ENCODE measurements at regions not wholly inside any gene's neighbourhood (a gene's known extent, or its start where the extent isn't known, plus 50 kb on each side); places are given as distances from the start of the nearest gene placed in this dataset.
"Not testable (repeated sequence)": the region's sequence is repeated elsewhere in the genome, so short reads cannot be mapped to it uniquely, and the experiment has no call there.

DNA sequence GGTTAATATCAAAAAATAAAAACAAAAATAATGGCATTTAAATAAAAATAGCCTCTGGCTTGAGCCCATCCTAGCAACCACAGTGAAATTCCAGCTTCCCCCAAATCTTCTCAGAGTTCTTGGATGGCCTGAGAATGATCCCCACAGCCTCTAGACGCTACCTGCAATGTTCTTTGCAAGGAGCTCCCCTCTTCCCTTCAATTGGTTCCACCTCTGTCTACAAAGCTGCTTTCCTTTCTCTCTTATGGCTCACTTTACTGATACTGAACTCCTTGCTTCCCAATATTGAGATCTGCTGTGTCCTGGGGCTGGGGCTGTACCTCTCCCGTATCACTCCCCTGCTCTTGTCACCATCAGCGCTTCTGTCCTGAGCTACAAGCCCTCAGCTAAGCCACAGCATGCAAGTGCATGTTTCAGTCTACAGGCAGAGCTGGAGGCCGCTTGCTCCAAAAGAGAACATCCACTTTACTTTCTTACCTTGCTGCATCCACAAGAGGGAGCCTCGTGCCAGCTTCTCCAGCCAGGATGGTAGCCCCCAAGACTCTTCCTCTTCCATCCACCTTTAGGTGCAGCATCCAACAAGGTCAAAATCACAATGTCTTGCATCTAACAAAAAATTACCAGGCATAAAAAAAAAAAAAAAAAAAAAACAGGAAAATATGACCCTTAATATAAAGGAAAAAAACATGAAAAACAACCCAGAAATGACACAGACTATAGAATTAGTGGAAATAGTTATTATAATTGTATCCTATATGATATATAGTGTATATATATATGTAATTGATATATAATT lies 57.4 kb upstream of the PRSS3 start:
- ATAC-seq (ENCODE audit: low FRiP score in 2 of 2), result no peak
- WGBS, 2 donors, result 28 to 37% methylated on average over 5 of the region's 5 CpGs
- H3K27me3 ChIP-seq, result no peaks in the 10 kb centered on the region
- TF ChIP-seq POLR2AphosphoS5 (IDR thresholded peaks at IDR 0.05), result no peak
- no peak for TF ChIP-seq EP300 (IDR thresholded peaks at IDR 0.05)
- TF ChIP-seq, protein P1, sequence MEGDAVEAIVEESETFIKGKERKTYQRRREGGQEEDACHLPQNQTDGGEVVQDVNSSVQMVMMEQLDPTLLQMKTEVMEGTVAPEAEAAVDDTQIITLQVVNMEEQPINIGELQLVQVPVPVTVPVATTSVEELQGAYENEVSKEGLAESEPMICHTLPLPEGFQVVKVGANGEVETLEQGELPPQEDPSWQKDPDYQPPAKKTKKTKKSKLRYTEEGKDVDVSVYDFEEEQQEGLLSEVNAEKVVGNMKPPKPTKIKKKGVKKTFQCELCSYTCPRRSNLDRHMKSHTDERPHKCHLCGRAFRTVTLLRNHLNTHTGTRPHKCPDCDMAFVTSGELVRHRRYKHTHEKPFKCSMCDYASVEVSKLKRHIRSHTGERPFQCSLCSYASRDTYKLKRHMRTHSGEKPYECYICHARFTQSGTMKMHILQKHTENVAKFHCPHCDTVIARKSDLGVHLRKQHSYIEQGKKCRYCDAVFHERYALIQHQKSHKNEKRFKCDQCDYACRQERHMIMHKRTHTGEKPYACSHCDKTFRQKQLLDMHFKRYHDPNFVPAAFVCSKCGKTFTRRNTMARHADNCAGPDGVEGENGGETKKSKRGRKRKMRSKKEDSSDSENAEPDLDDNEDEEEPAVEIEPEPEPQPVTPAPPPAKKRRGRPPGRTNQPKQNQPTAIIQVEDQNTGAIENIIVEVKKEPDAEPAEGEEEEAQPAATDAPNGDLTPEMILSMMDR (IDR thresholded peaks at IDR 0.05), result peak in 5 of 6 experiments; percentile 17 to 38 (median 24)
- peaks cover 0 to 4% (median 0%) of the 10 kb centered on the region in 4 donors for H3K9me3 ChIP-seq
- DNase-seq, result peak in 1 of 2 donors; percentile 51
- no peaks in the 10 kb centered on the region for H3K36me3 ChIP-seq
- H3K4me1 ChIP-seq, result no peaks in the 10 kb centered on the region
- no peak overlapping the region for H3K27ac ChIP-seq
- H3K4me3 ChIP-seq, result no peak overlapping the region

DNA sequence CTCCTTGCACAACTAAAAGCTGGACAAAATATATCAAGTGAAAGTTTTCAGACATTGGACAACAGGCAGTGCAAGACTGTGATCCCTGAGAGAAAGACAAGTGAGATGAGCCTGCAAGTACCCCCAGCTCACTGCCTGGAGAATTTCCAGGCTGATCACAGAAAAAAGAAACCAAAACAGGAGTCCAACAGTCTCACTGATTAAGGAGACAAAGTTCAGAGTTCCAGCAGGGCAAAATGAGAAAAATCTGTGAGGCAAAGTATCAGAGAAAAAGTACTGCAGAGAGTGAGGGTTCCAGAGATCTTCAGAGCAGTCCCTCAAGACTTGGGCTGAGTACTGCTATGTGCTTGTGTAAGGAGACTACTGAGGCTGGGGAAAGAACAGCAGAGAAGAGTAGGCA lies 56.0 kb upstream of the PRSS3 start:
- Histone ChIP-seq H3K27me3 (no peaks in the 10 kb centered on the region), H3K4me1 (no peaks in the 10 kb centered on the region), H3K4me3 (no peak overlapping the region), H3K36me3 (no peaks in the 10 kb centered on the region), H3K9me3 (peaks cover 0 to 4% (median 0%) of the 10 kb centered on the region in 4 donors), H3K27ac (no peak overlapping the region)
- no peak for DNase-seq
- TF ChIP-seq EP300 (IDR thresholded peaks at IDR 0.05), result no peak
- no peak for TF ChIP-seq POLR2AphosphoS5 (IDR thresholded peaks at IDR 0.05)
- no peak for TF ChIP-seq POLR2A (IDR thresholded peaks at IDR 0.05)
- TF ChIP-seq, protein P1 (IDR thresholded peaks at IDR 0.05), result no peak
- ATAC-seq (ENCODE audit: low FRiP score in 2 of 2), result no peak

DNA sequence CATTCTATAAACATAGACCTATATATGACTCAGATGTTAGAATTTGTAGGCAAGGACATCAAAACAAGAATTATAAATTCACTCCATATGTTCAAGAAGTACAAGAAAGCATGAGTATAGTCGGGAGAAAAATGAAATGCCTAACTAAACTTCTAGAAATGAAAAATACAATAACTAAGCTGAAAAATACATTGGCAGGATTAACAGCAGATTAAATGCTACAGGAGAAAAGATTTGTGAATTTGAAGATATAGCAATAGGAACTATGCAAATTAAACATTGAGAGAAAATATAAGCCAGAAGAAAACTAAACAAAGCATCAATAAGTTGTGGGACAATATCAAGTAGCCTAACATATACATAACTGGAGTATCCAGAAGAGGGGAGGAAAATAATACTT lies 55.3 kb upstream of the PRSS3 start:
- Histone ChIP-seq H3K27ac (no peak overlapping the region), H3K4me1 (no peaks in the 10 kb centered on the region), H3K36me3 (no peaks in the 10 kb centered on the region), H3K4me3 (no peak overlapping the region), H3K27me3 (no peaks in the 10 kb centered on the region), H3K9me3 (peaks cover 0 to 4% (median 0%) of the 10 kb centered on the region in 4 donors)
- 89 to 95% methylated on average over 1 of the region's 1 CpG for WGBS, 2 donors
- no peak for DNase-seq
- no peak for TF ChIP-seq POLR2A (IDR thresholded peaks at IDR 0.05)
- TF ChIP-seq POLR2AphosphoS5 (IDR thresholded peaks at IDR 0.05), result no peak
- TF ChIP-seq, protein P1 (IDR thresholded peaks at IDR 0.05), result no peak
- TF ChIP-seq EP300 (IDR thresholded peaks at IDR 0.05), result no peak
- no peak for ATAC-seq (ENCODE audit: low FRiP score in 2 of 2)

DNA sequence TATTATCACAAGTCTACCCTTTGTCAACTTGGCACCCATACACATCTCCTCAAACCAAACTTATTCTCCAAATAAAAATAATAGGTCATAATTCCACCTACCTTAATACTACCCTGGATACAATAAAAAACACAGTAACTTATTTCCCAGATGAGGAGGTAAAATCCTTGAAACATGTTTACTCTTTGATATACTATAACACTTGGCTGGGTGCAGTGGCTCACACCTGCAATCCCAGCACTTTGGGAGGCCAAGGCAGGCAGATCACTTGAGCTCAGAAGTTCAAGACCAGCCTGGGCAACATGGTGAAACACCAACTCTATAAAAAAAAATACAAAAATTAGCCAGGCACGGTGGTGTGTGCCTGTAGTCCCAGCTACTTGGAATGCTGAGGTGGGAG lies 54.4 kb upstream of the PRSS3 start:
- ATAC-seq (ENCODE audit: low FRiP score in 2 of 2); H3K27me3 ChIP-seq; H3K9me3 ChIP-seq; H3K4me1 ChIP-seq; H3K4me3 ChIP-seq; H3K36me3 ChIP-seq; DNase-seq; H3K27ac ChIP-seq: not testable (repeated sequence)
- 65% methylated on average over 1 of the region's 1 CpG for WGBS, 2 donors

DNA sequence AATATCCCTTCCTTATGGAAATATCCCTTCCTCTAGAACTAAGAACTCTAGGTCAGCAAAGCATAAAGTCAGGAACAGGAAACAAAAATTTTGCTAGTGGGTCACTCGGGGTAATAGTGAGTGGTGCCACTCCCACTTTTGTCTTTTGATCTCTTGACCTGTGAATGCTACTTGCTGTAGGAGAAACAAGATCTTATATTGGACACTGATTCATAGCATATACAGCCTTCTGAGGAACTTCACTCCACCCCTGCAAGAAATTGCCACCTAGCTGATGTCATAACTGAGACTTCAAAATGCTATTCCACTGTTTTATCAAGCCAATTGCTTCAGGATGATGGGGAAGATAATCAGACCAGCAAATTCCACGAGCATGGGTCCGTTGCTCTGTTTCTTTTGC lies 53.3 kb upstream of the PRSS3 start:
- H3K27ac ChIP-seq, result no peak overlapping the region

More for the DNA sequence above, 53.3 kb upstream of the PRSS3 start:
- DNase-seq (no peak), ATAC-seq (ENCODE audit: low FRiP score in 2 of 2) (no peak)
- TF ChIP-seq EP300 (IDR thresholded peaks at IDR 0.05) (no peak), POLR2AphosphoS5 (IDR thresholded peaks at IDR 0.05) (no peak), POLR2A (IDR thresholded peaks at IDR 0.05) (no peak)
- TF ChIP-seq, protein P1 (IDR thresholded peaks at IDR 0.05), result no peak
- H3K4me1 ChIP-seq, result no peaks in the 10 kb centered on the region
- H3K36me3 ChIP-seq, result no peaks in the 10 kb centered on the region
- peaks cover 0 to 4% (median 0%) of the 10 kb centered on the region in 4 donors for H3K9me3 ChIP-seq
- no peaks in the 10 kb centered on the region for H3K27me3 ChIP-seq
- H3K4me3 ChIP-seq, result no peak overlapping the region
- 76 to 88% methylated on average over 3 of the region's 3 CpGs for WGBS, 2 donors

Data from upper lobe of left lung (tissue), 6 donors.